ENCODE measurements at regions not wholly inside any gene's neighbourhood (a gene's known extent, or its start where the extent isn't known, plus 50 kb on each side); places are given as distances from the start of the nearest gene placed in this dataset.
"Not testable (repeated sequence)": the region's sequence is repeated elsewhere in the genome, so short reads cannot be mapped to it uniquely, and the experiment has no call there.

- Mint-ChIP-seq H3K9me3 (peaks cover 17% of the 10 kb centered on the region), H3K27ac (no peak overlapping the region), H3K4me1 (ENCODE audit: low read depth) (no peaks in the 10 kb centered on the region), H3K27me3 (no peaks in the 10 kb centered on the region), H3K36me3 (ENCODE audit: low read depth) (no peaks in the 10 kb centered on the region), H3K4me3 (no peak overlapping the region)
- no peak for DNase-seq
Observed at GRCh38 chr4:188627892-188628291, 488.7 kb downstream of the TRIML1 start.

- H3K27me3 Mint-ChIP-seq = no peaks in the 10 kb centered on the region
- no peak overlapping the region for H3K4me3 Mint-ChIP-seq
- no peak for DNase-seq
- no peaks in the 10 kb centered on the region for H3K4me1 Mint-ChIP-seq (ENCODE audit: low read depth)
- no peaks in the 10 kb centered on the region for H3K36me3 Mint-ChIP-seq (ENCODE audit: low read depth)
- H3K9me3 Mint-ChIP-seq = peaks cover 15% of the 10 kb centered on the region
- H3K27ac Mint-ChIP-seq = no peak overlapping the region
Observed at GRCh38 chr4:188639479-188640100, 500.3 kb downstream of the TRIML1 start.

- no peak for DNase-seq
- no peaks in the 10 kb centered on the region for H3K4me1 Mint-ChIP-seq (ENCODE audit: low read depth)
- no peak overlapping the region for H3K27ac Mint-ChIP-seq
- H3K36me3 Mint-ChIP-seq (ENCODE audit: low read depth) = no peaks in the 10 kb centered on the region
- no peaks in the 10 kb centered on the region for H3K27me3 Mint-ChIP-seq
- peaks cover 5% of the 10 kb centered on the region for H3K9me3 Mint-ChIP-seq
- H3K4me3 Mint-ChIP-seq = no peak overlapping the region
Observed at GRCh38 chr4:188647820-188648370, 508.7 kb downstream of the TRIML1 start.

- no peaks in the 10 kb centered on the region for H3K27me3 Mint-ChIP-seq
- H3K9me3 Mint-ChIP-seq = peaks cover 7% of the 10 kb centered on the region
- H3K27ac Mint-ChIP-seq = no peak overlapping the region
- no peaks in the 10 kb centered on the region for H3K36me3 Mint-ChIP-seq (ENCODE audit: low read depth)
- no peak for DNase-seq
- H3K4me1 Mint-ChIP-seq (ENCODE audit: low read depth) = no peaks in the 10 kb centered on the region
- no peak overlapping the region for H3K4me3 Mint-ChIP-seq
Observed at GRCh38 chr4:188649635-188650034, 510.4 kb downstream of the TRIML1 start.

- DNase-seq = no peak
- Mint-ChIP-seq H3K36me3 (ENCODE audit: low read depth) (no peaks in the 10 kb centered on the region), H3K4me3 (no peak overlapping the region), H3K4me1 (ENCODE audit: low read depth) (no peaks in the 10 kb centered on the region), H3K27me3 (no peaks in the 10 kb centered on the region), H3K27ac (no peak overlapping the region), H3K9me3 (peaks cover 9% of the 10 kb centered on the region)
Observed at GRCh38 chr4:188650516-188650915, 511.3 kb downstream of the TRIML1 start.

GRCh38 chr4:188657365-188657764 lies 518.1 kb downstream of the TRIML1 start:
- Mint-ChIP-seq H3K4me1 (ENCODE audit: low read depth) (no peaks in the 10 kb centered on the region), H3K27ac (no peak overlapping the region), H3K4me3 (no peak overlapping the region), H3K27me3 (no peaks in the 10 kb centered on the region), H3K36me3 (ENCODE audit: low read depth) (no peaks in the 10 kb centered on the region), H3K9me3 (peaks cover 16% of the 10 kb centered on the region)
- no peak for DNase-seq

GRCh38 chr4:188658958-188659522 lies 519.8 kb downstream of the TRIML1 start:
- no peaks in the 10 kb centered on the region for H3K36me3 Mint-ChIP-seq (ENCODE audit: low read depth)
- no peak overlapping the region for H3K27ac Mint-ChIP-seq
- H3K27me3 Mint-ChIP-seq = no peaks in the 10 kb centered on the region
- no peak for DNase-seq
- H3K4me1 Mint-ChIP-seq (ENCODE audit: low read depth) = no peaks in the 10 kb centered on the region
- H3K4me3 Mint-ChIP-seq = no peak overlapping the region
- peaks cover 14% of the 10 kb centered on the region for H3K9me3 Mint-ChIP-seq

GRCh38 chr4:188660796-188661195 lies 521.6 kb downstream of the TRIML1 start:
- DNase-seq = no peak
- H3K27me3 Mint-ChIP-seq = no peaks in the 10 kb centered on the region
- no peak overlapping the region for H3K4me3 Mint-ChIP-seq
- peaks cover 14% of the 10 kb centered on the region for H3K9me3 Mint-ChIP-seq
- H3K4me1 Mint-ChIP-seq (ENCODE audit: low read depth) = no peaks in the 10 kb centered on the region
- H3K36me3 Mint-ChIP-seq (ENCODE audit: low read depth) = no peaks in the 10 kb centered on the region
- no peak overlapping the region for H3K27ac Mint-ChIP-seq

GRCh38 chr4:188661502-188661901 lies 522.3 kb downstream of the TRIML1 start:
- Mint-ChIP-seq H3K27me3 (no peaks in the 10 kb centered on the region), H3K36me3 (ENCODE audit: low read depth) (no peaks in the 10 kb centered on the region), H3K4me1 (ENCODE audit: low read depth) (no peaks in the 10 kb centered on the region), H3K9me3 (peaks cover 10% of the 10 kb centered on the region), H3K27ac (no peak overlapping the region), H3K4me3 (no peak overlapping the region)
- no peak for DNase-seq

GRCh38 chr4:188663369-188663768 lies 524.1 kb downstream of the TRIML1 start:
- Mint-ChIP-seq H3K27ac (no peak overlapping the region), H3K27me3 (no peaks in the 10 kb centered on the region), H3K4me1 (ENCODE audit: low read depth) (no peaks in the 10 kb centered on the region), H3K4me3 (no peak overlapping the region), H3K9me3 (peaks cover 8% of the 10 kb centered on the region), H3K36me3 (ENCODE audit: low read depth) (no peaks in the 10 kb centered on the region)
- DNase-seq = no peak

- no peak overlapping the region for H3K27ac Mint-ChIP-seq
- H3K36me3 Mint-ChIP-seq (ENCODE audit: low read depth) = no peaks in the 10 kb centered on the region
- no peak for DNase-seq
- H3K9me3 Mint-ChIP-seq = peaks cover 9% of the 10 kb centered on the region
- H3K4me3 Mint-ChIP-seq = no peak overlapping the region
- no peaks in the 10 kb centered on the region for H3K4me1 Mint-ChIP-seq (ENCODE audit: low read depth)
- H3K27me3 Mint-ChIP-seq = no peaks in the 10 kb centered on the region
Observed at GRCh38 chr4:188665491-188666457, 526.5 kb downstream of the TRIML1 start.

GRCh38 chr4:188678691-188679090 lies 539.5 kb downstream of the TRIML1 start:
- not testable (repeated sequence) for H3K27ac Mint-ChIP-seq; DNase-seq; H3K4me1 Mint-ChIP-seq (ENCODE audit: low read depth); H3K36me3 Mint-ChIP-seq (ENCODE audit: low read depth); H3K4me3 Mint-ChIP-seq; H3K27me3 Mint-ChIP-seq
- H3K9me3 Mint-ChIP-seq = peaks cover 25% of the 10 kb centered on the region

- no peak for DNase-seq
- Mint-ChIP-seq H3K4me3 (no peak overlapping the region), H3K36me3 (ENCODE audit: low read depth) (no peaks in the 10 kb centered on the region), H3K27me3 (no peaks in the 10 kb centered on the region), H3K4me1 (ENCODE audit: low read depth) (no peaks in the 10 kb centered on the region), H3K27ac (no peak overlapping the region), H3K9me3 (peaks cover 12% of the 10 kb centered on the region)
Observed at GRCh38 chr4:188680004-188680666, 540.9 kb downstream of the TRIML1 start.

GRCh38 chr4:188680667-188681063 lies 541.4 kb downstream of the TRIML1 start:
- Mint-ChIP-seq H3K36me3 (ENCODE audit: low read depth) (no peaks in the 10 kb centered on the region), H3K4me3 (no peak overlapping the region), H3K27ac (no peak overlapping the region), H3K27me3 (no peaks in the 10 kb centered on the region), H3K4me1 (ENCODE audit: low read depth) (no peaks in the 10 kb centered on the region), H3K9me3 (peaks cover 6% of the 10 kb centered on the region)
- DNase-seq = no peak

All from activated T-cell treated with anti-CD3 and anti-CD28 coated beads, Interleukin-2, amount 50 U/mL, for 24 hours (primary cell).